H9 (cell line): ENCODE measurements at regions not wholly inside any gene's neighbourhood (a gene's known extent, or its start where the extent isn't known, plus 50 kb on each side); places are given as distances from the start of the nearest gene placed in this dataset.

Experiments used
- DNase-seq: peaks from one replicate; pipeline ENCODE4 v3.0.0-alpha.2; 2017
- H2AFZ ChIP-seq: one replicate; pipeline ENCODE4 v1.6.1; 2013; ENCODE audit warnings: mild to moderate bottlenecking, low read length, control low read depth, moderate library complexity
- H2AK5ac ChIP-seq: 2 replicates; pipeline ENCODE4 v1.6.1; 2013; ENCODE audit warnings: low read length, control low read depth, mixed read lengths; ENCODE audit not compliant: insufficient read length
- H2BK120ac ChIP-seq: one replicate; pipeline ENCODE4 v1.6.1; 2013; ENCODE audit warnings: low read depth, mild to moderate bottlenecking, low read length, control low read depth, inconsistent platforms; ENCODE audit not compliant: poor library complexity, severe bottlenecking
- H2BK12ac ChIP-seq: 2 replicates; pipeline ENCODE4 v1.6.1; 2013; ENCODE audit warnings: low read length, control low read depth, mixed read lengths, low read depth; ENCODE audit not compliant: insufficient read length
- H2BK15ac ChIP-seq: 2 replicates; pipeline ENCODE4 v1.6.1; 2013; ENCODE audit warnings: low read depth, low read length, control low read depth
- H2BK20ac ChIP-seq: one replicate; pipeline ENCODE4 v1.6.1; 2013; ENCODE audit warnings: low read depth, mild to moderate bottlenecking, low read length, control low read depth, inconsistent platforms; ENCODE audit not compliant: poor library complexity, severe bottlenecking
- H2BK5ac ChIP-seq: 2 replicates; pipeline ENCODE4 v1.6.1; 2013; ENCODE audit warnings: low read length, control low read depth, mixed read lengths; ENCODE audit not compliant: insufficient read length
- H3K14ac ChIP-seq: 2 replicates; pipeline ENCODE4 v1.6.1; 2013; ENCODE audit warnings: low read length, control low read depth; ENCODE audit not compliant: insufficient read depth
- H3K18ac ChIP-seq: 2 replicates; pipeline ENCODE4 v1.6.1; 2013; ENCODE audit warnings: low read depth, mild to moderate bottlenecking, mixed read lengths, low read length, control low read depth; ENCODE audit not compliant: insufficient read length
- H3K23ac ChIP-seq: 2 replicates; pipeline ENCODE4 v1.6.1; 2013; ENCODE audit warnings: low read length, control low read depth, mixed read lengths, low read depth; ENCODE audit not compliant: insufficient read length
- H3K23me2 ChIP-seq: 2 replicates; pipeline ENCODE4 v1.6.1; 2013; ENCODE audit warnings: low read depth, mild to moderate bottlenecking, mixed read lengths, low read length, control low read depth; ENCODE audit not compliant: insufficient read length, poor library complexity, severe bottlenecking
- H3K27ac ChIP-seq: 2 replicates; pipeline ENCODE4 v1.5.1; 2013; ENCODE audit warnings: low read length, control low read depth, mixed read lengths, low read depth; ENCODE audit not compliant: insufficient read length
- H3K27me3 ChIP-seq: 2 replicates; pipeline ENCODE4 v1.6.1; 2013; ENCODE audit warnings: low read length, control low read depth, inconsistent platforms; ENCODE audit not compliant: insufficient read depth
- H3K4ac ChIP-seq: 2 replicates; pipeline ENCODE4 v1.6.1; 2013; ENCODE audit warnings: low read depth, mild to moderate bottlenecking, control low read depth, inconsistent platforms, low read length, moderate library complexity
- H3K4me1 ChIP-seq: 2 replicates; pipeline ENCODE4 v1.6.1; 2013; ENCODE audit warnings: low read length, control low read depth, inconsistent platforms; ENCODE audit not compliant: insufficient read depth
- H3K4me2 ChIP-seq: 2 replicates; pipeline ENCODE4 v1.6.1; 2013; ENCODE audit warnings: low read length, control low read depth, mixed read lengths; ENCODE audit not compliant: insufficient read length, insufficient read depth
- H3K56ac ChIP-seq: 2 replicates; pipeline ENCODE4 v1.6.1; 2013; ENCODE audit warnings: low read depth, mild to moderate bottlenecking, mixed read lengths, low read length, control low read depth; ENCODE audit not compliant: insufficient read length
- H3K79me1 ChIP-seq: 2 replicates; pipeline ENCODE4 v1.6.1; 2013; ENCODE audit warnings: low read depth, mild to moderate bottlenecking, moderate library complexity, low read length, control low read depth, inconsistent platforms; ENCODE audit not compliant: insufficient read depth, poor library complexity, severe bottlenecking
- H3K79me2 ChIP-seq: 2 replicates; pipeline ENCODE4 v1.6.1; 2013; ENCODE audit warnings: low read length, control low read depth, inconsistent platforms; ENCODE audit not compliant: insufficient read depth
- H3K9ac ChIP-seq: 2 replicates; pipeline ENCODE4 v1.6.1; 2013; ENCODE audit warnings: low read length, control low read depth, mixed read lengths; ENCODE audit not compliant: insufficient read length; ENCODE audit errors: extremely low read depth
- H3K9me3 ChIP-seq: one replicate; pipeline ENCODE4 v1.6.1; 2013; ENCODE audit warnings: low read depth, low read length, inconsistent platforms; ENCODE audit not compliant: control insufficient read depth
- H3T11ph ChIP-seq: one replicate; pipeline ENCODE4 v1.6.1; 2013; ENCODE audit warnings: mild to moderate bottlenecking, low read length, control low read depth, inconsistent platforms
- H4K20me1 ChIP-seq: one replicate; pipeline ENCODE4 v1.6.1; 2013; ENCODE audit not compliant: control insufficient read depth, insufficient read length, insufficient read depth
- H4K5ac ChIP-seq: 2 replicates; pipeline ENCODE4 v1.6.1; 2013; ENCODE audit warnings: low read depth, mild to moderate bottlenecking, mixed read lengths, low read length, control low read depth; ENCODE audit not compliant: insufficient read length
- H4K8ac ChIP-seq: replicated peaks from 2 replicates; pipeline ENCODE4 v1.6.1; 2013; ENCODE audit warnings: low read length, control low read depth, mixed read lengths, low read depth; ENCODE audit not compliant: insufficient read length
- H4K91ac ChIP-seq: 2 replicates; pipeline ENCODE4 v1.6.1; 2013; ENCODE audit warnings: low read depth, mild to moderate bottlenecking, moderate library complexity, mixed read lengths, low read length, control low read depth; ENCODE audit not compliant: insufficient read length
- H3K27ac Mint-ChIP-seq, 3 experiments: 2 replicates in 2 of 3; 3 replicates in 1 of 3; pipeline ENCODE4 v1.8.0; 2020 to 2021; ENCODE audit warnings: mixed read lengths in 3 of 3, mild to moderate bottlenecking in 1 of 3, moderate library complexity in 1 of 3
- H3K27me3 Mint-ChIP-seq: 2 replicates; pipeline ENCODE4 v1.8.0; 2021; ENCODE audit warnings: low read depth, mild to moderate bottlenecking, moderate library complexity, mixed read lengths
- H3K36me3 Mint-ChIP-seq, 3 experiments: 2 replicates in 2 of 3; 3 replicates in 1 of 3; pipeline ENCODE4 v1.8.0; 2020 to 2021; ENCODE audit warnings: low read depth in 3 of 3, mixed read lengths in 3 of 3; ENCODE audit not compliant: insufficient read depth in 1 of 3
- H3K4me1 Mint-ChIP-seq, 2 experiments: 2 replicates each; pipeline ENCODE4 v1.8.0; 2020; ENCODE audit warnings: mixed read lengths in 2 of 2
- H3K4me3 Mint-ChIP-seq, 2 experiments: 2 replicates in 1 of 2; 3 replicates in 1 of 2; pipeline ENCODE4 v1.8.0; 2020 to 2021; ENCODE audit warnings: mild to moderate bottlenecking in 2 of 2, mixed read lengths in 2 of 2, moderate library complexity in 1 of 2
- H3K9me3 Mint-ChIP-seq, 2 experiments: 2 replicates in 1 of 2; 3 replicates in 1 of 2; pipeline ENCODE4 v1.8.0; 2020; ENCODE audit warnings: mild to moderate bottlenecking in 2 of 2, mixed read lengths in 2 of 2, moderate library complexity in 1 of 2
- WGBS: extraction: QIAGEN DNeasy Blood & Tissue Kit; methylation state at CpG from one replicate; pipeline ENCODE4 v1.1.7; 2013; ENCODE audit warnings: missing lambda C conversion rate, low lambda C conversion rate, mixed read lengths; ENCODE audit not compliant: insufficient read length; ENCODE audit errors: extremely low coverage; 5-methylcytosine and 5-hydroxymethylcytosine counted together
- TF ChIP-seq, protein P1 (sequence below): fragments of 200-600 bp; sonication (generic); conservative IDR thresholded peaks from 3 replicates; pipeline ENCODE4 v1.8.0; 2021; ENCODE audit warnings: antibody characterized with exemption, mild to moderate bottlenecking

DNA sequence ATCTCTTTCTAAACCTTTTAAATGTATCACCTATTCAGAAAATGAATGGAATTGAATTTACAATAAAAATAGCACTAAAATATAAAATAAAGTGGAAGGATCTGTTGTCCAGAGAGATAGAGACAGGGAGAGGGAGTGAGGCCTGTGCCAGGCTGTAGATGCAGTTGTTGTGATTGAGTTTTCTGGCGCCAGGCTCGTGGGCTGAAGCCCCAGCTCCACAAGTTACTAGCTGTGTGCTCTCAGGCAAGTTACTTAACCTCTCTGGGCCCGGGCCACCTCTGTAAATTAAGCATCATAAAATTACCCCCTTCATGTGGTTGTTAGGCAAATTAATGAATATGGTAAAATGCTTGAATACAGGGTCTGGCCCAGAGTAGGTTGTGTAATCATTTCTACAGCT lies 52.3 kb upstream of the USP29 start:
- peaks cover 4% of the 10 kb centered on the region; the same call in 1 of the 2 replicates for H3K27me3 Mint-ChIP-seq
- Histone ChIP-seq H2BK12ac (no peak overlapping the region), H3K23me2 (no peaks in the 10 kb centered on the region), H2BK15ac (no peak overlapping the region), H2BK20ac (no peak overlapping the region), H3K56ac (no peak overlapping the region), H3K18ac (no peak overlapping the region), H4K20me1 (no peaks in the 10 kb centered on the region), H3T11ph (no peak overlapping the region), H3K4me1 (no peaks in the 10 kb centered on the region), H4K5ac (no peak overlapping the region), H3K9ac (no peak overlapping the region), H3K79me2 (no peaks in the 10 kb centered on the region), H4K91ac (no peak overlapping the region), H3K4ac (no peak overlapping the region), H2AK5ac (no peak overlapping the region), H3K27ac (no peak overlapping the region), H2BK5ac (no peak overlapping the region), H3K23ac (no peak overlapping the region), H4K8ac (no peak overlapping the region), H2BK120ac (no peak overlapping the region), H2AFZ (no peak overlapping the region), H3K9me3 (peaks cover 82% of the 10 kb centered on the region), H3K14ac (no peak overlapping the region), H3K27me3 (no peaks in the 10 kb centered on the region), H3K4me2 (no peak overlapping the region), H3K79me1 (no peaks in the 10 kb centered on the region)
- H3K9me3 Mint-ChIP-seq = peaks cover 91 to 100% of the 10 kb centered on the region in 2 experiments
- TF ChIP-seq, protein P1, sequence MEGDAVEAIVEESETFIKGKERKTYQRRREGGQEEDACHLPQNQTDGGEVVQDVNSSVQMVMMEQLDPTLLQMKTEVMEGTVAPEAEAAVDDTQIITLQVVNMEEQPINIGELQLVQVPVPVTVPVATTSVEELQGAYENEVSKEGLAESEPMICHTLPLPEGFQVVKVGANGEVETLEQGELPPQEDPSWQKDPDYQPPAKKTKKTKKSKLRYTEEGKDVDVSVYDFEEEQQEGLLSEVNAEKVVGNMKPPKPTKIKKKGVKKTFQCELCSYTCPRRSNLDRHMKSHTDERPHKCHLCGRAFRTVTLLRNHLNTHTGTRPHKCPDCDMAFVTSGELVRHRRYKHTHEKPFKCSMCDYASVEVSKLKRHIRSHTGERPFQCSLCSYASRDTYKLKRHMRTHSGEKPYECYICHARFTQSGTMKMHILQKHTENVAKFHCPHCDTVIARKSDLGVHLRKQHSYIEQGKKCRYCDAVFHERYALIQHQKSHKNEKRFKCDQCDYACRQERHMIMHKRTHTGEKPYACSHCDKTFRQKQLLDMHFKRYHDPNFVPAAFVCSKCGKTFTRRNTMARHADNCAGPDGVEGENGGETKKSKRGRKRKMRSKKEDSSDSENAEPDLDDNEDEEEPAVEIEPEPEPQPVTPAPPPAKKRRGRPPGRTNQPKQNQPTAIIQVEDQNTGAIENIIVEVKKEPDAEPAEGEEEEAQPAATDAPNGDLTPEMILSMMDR = no peak
- H3K4me3 Mint-ChIP-seq = no peak overlapping the region
- peaks cover 5 to 41% (median 10%) of the 10 kb centered on the region in 3 experiments for H3K36me3 Mint-ChIP-seq
- DNase-seq = no peak
- no CpG with 5 or more reads among the region's 3 CpGs for WGBS
- H3K4me1 Mint-ChIP-seq = no peaks in the 10 kb centered on the region
- no peak overlapping the region for H3K27ac Mint-ChIP-seq
